Thoracic aorta (tissue), 2 donors: ENCODE measurements at regions not wholly inside any gene's neighbourhood (a gene's known extent, or its start where the extent isn't known, plus 50 kb on each side); places are given as distances from the start of the nearest gene placed in this dataset.

Source experiments
- ATAC-seq: fragments of 150-250 bp; one replicate; pipeline ENCODE4 v1.8.0; 2017; ENCODE audit warnings: low read depth; ENCODE audit not compliant: insufficient number of reproducible peaks, low FRiP score
- DNase-seq: peaks from one replicate; pipeline ENCODE4 v3.0.0-alpha.2; 2020; ENCODE audit warnings: low spot score
- H3K27ac ChIP-seq, 2 donors: fragments of 200-600 bp; sonication (generic); 1 replicate in 1 of 2; 2 replicates in 1 of 2; pipeline ENCODE4 v1.5.1; 2016; ENCODE audit warnings: mild to moderate bottlenecking in 2 of 2, moderate library complexity in 2 of 2
- H3K27me3 ChIP-seq: fragments of 200-600 bp; sonication (generic); replicated peaks from 2 replicates; pipeline ENCODE4 v1.6.0; 2016; ENCODE audit warnings: mild to moderate bottlenecking; ENCODE audit not compliant: insufficient read depth
- H3K36me3 ChIP-seq: fragments of 200-600 bp; sonication (generic); one replicate; pipeline ENCODE4 v1.5.1; 2016
- H3K4me1 ChIP-seq, 2 donors: fragments of 200-600 bp; sonication (generic); 1 replicate in 1 of 2; 2 replicates in 1 of 2; pipeline versions ENCODE4 v1.5.1 to v1.6.0; 2016; ENCODE audit warnings: low read depth in 2 of 2, mild to moderate bottlenecking in 1 of 2; ENCODE audit not compliant: control insufficient read depth in 1 of 2
- H3K4me3 ChIP-seq: fragments of 200-600 bp; sonication (generic); 2 replicates; pipeline ENCODE4 v1.5.1; 2016; ENCODE audit warnings: mild to moderate bottlenecking
- H3K9me3 ChIP-seq: fragments of 200-600 bp; sonication (generic); 2 replicates; pipeline ENCODE4 v1.5.1; 2016
- CTCF ChIP-seq: fragments of 200-600 bp; sonication (generic); IDR thresholded peaks from one replicate; pipeline ENCODE4 v1.5.1; 2019; ENCODE audit warnings: antibody characterized with exemption

DNA sequence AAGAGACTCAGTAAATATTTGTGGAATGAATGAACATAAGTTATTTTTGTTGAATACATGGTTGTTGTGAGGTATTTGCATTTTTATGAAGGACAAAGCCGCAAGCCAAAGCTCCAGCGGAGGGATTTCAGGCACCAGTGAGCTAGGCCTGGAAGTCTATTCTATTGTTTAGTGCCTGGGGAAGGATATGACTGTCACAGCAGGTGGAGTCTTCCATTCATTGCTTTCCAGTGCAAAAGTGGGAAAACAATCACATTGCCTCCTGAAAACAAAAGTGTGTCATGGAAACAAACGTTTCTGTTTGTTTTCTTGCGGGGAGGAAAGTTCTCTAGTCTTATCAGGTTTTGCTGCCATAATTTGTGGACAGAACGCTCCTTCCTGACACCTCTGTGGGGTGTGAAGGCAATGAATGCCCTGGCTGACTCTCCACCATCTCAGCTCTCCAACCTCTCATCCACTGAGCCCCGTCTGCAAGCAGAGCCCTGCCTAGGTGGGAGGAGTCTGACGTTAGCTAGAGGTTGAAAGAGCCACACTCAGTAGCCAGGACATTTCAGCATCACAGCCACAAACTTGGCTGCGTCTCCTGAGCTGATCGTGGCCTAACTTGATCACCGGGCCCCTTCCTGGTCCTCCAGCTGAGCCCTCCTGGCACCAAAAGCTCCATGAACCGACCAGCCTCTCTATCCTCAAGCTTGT lies 739.1 kb downstream of the MATN1 start:
- Histone ChIP-seq H3K4me3 (no peak overlapping the region), H3K27me3 (no peaks in the 10 kb centered on the region), H3K9me3 (no peaks in the 10 kb centered on the region), H3K4me1 (no peaks in the 10 kb centered on the region), H3K27ac (peak overlapping the region in 1 of 2 donors; percentile 41), H3K36me3 (no peaks in the 10 kb centered on the region)
- TF ChIP-seq CTCF = no peak
- DNase-seq (no peak), ATAC-seq (no peak)

DNA sequence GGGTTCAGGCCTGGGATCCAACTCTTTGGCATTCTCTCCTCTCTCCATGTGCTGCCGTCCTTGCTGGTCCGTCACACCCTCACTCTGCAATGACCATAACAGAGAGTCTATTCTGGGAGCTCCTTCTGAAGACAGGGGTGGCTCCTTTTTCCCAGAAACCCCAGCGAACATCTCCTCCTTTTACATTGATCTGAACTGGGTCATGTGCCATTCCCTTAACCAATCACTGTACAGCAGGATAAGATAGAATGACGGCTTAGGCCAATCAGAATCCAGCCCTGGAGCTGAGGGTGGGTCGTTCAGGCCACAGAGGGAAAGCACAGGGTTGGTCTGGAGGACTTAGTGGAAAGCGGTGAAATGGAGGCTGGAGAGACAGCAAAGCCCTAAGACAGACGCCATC lies 740.1 kb downstream of the MATN1 start:
- H3K27me3 ChIP-seq = no peaks in the 10 kb centered on the region
- no peaks in the 10 kb centered on the region for H3K4me1 ChIP-seq
- no peak overlapping the region for H3K27ac ChIP-seq
- H3K36me3 ChIP-seq = no peaks in the 10 kb centered on the region
- H3K9me3 ChIP-seq = no peaks in the 10 kb centered on the region
- no peak overlapping the region for H3K4me3 ChIP-seq
- ATAC-seq (no peak), DNase-seq (no peak)
- TF ChIP-seq CTCF = no peak

DNA sequence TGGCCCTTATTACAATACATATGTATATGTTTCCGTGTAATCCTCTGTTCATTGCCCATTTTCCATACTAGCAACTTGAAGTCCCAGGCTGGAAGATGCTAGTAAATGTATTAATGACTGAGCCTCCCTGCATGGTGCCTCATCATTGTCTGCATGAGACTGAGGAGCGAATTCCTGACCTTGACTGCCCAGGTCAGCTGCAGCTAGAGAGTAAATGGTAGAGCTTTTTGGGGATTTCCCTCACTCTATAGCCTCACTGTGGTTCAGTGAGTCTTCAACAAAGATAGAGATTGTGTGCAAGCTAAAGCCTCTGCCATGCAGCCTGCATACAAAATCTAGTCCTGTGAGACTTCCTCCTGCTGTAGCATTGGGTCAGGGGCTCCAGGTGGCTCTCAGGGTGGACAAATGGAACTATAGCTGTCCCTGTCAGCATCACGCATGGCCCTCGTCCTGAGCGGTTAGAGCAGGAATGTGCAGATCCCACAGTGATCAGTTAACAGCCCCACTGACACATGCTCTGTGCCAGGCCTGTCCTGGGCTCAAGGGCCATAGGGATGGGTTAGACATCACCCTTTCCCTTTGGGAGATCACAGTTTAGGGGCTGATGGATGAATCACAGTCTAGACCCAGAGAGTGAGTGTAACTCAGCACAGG lies 741.7 kb downstream of the MATN1 start:
- H3K4me3 ChIP-seq = no peak overlapping the region
- no peaks in the 10 kb centered on the region for H3K4me1 ChIP-seq
- ATAC-seq (no peak), DNase-seq (no peak)
- no peaks in the 10 kb centered on the region for H3K9me3 ChIP-seq
- no peaks in the 10 kb centered on the region for H3K36me3 ChIP-seq
- no peak overlapping the region for H3K27ac ChIP-seq
- no peaks in the 10 kb centered on the region for H3K27me3 ChIP-seq
- no peak for TF ChIP-seq CTCF

DNA sequence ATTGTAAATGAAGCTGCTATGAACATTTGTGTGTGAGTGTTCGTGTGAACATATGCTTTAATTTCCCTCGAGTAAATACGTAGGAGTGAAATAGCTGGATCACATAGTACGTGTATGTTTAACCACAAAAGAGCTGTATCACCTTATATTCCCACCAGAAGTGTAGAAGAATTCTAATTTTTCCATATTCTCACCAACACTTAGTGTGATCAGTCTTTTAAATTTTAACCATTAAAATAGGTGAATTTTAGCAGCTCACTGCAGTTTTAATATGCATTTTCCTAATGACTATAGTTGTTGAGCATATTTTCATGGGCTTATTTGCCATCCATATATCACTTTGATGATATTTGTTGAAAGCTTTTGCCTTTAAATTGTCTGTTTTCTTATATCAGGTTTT lies 741.2 kb downstream of the PTPRU start:
- DNase-seq = no peak
- H3K9me3 ChIP-seq = no peaks in the 10 kb centered on the region
- no peak for TF ChIP-seq CTCF
- H3K36me3 ChIP-seq = no peaks in the 10 kb centered on the region
- H3K4me3 ChIP-seq = no peak overlapping the region
- no peak overlapping the region for H3K27ac ChIP-seq
- H3K4me1 ChIP-seq = no peaks in the 10 kb centered on the region
- H3K27me3 ChIP-seq = no peaks in the 10 kb centered on the region
- ATAC-seq = no peak

- H3K36me3 ChIP-seq = no peaks in the 10 kb centered on the region
- H3K4me3 ChIP-seq = no peak overlapping the region
- DNase-seq (no peak), ATAC-seq (no peak)
- no peaks in the 10 kb centered on the region for H3K9me3 ChIP-seq
- no peak for TF ChIP-seq CTCF
- no peaks in the 10 kb centered on the region for H3K4me1 ChIP-seq
- H3K27me3 ChIP-seq = no peaks in the 10 kb centered on the region
- H3K27ac ChIP-seq = no peak overlapping the region
Measured at GRCh38 chr1:29975036-29975694, 738.8 kb downstream of the PTPRU start.
